WTC11 (cell line): ENCODE measurements at regions not wholly inside any gene's neighbourhood (a gene's known extent, or its start where the extent isn't known, plus 50 kb on each side); places are given as distances from the start of the nearest gene placed in this dataset.

Experiments
- IRF2 ChIP-seq: sonication (generic); formaldehyde crosslinking; IDR thresholded peaks from 2 replicates; pipeline ENCODE4 v1.8.0; 2022; ENCODE audit warnings: low read depth, missing genetic modification reagents, borderline replicate concordance
- MAX ChIP-seq: sonication (generic); formaldehyde crosslinking; IDR thresholded peaks from 2 replicates; pipeline ENCODE4 v1.8.0; 2022; ENCODE audit warnings: mild to moderate bottlenecking, missing genetic modification reagents
- NFE2L1 ChIP-seq: sonication (generic); formaldehyde crosslinking; IDR thresholded peaks from 2 replicates; pipeline ENCODE4 v1.8.1; 2023; ENCODE audit warnings: missing genetic modification reagents
- RELA ChIP-seq: sonication (generic); formaldehyde crosslinking; IDR thresholded peaks from 2 replicates; pipeline ENCODE4 v1.8.1; 2022; ENCODE audit warnings: missing genetic modification reagents, mild to moderate bottlenecking, borderline replicate concordance
- RORB ChIP-seq: fragments of 250-450 bp; sonication (Bioruptor Pico); IDR thresholded peaks from 2 replicates; pipeline ENCODE4 v1.9.0; 2021; ENCODE audit warnings: mild to moderate bottlenecking

GRCh38 chr5:44160369-44160768 lies 228.9 kb downstream of the FGF10 start:
- TF ChIP-seq RORB (CRISPR knock-in tag) (no peak), IRF2 (CRISPR knock-in tag) (no peak), MAX (CRISPR knock-in tag) (no peak), RELA (CRISPR knock-in tag) (no peak), NFE2L1 (CRISPR knock-in tag) (no peak)
